GM12872 (cell line): ENCODE measurements at regions not wholly inside any gene's neighbourhood (a gene's known extent, or its start where the extent isn't known, plus 50 kb on each side); places are given as distances from the start of the nearest gene placed in this dataset.

Experiments used
- TF ChIP-seq, protein P1 (sequence below): IDR thresholded peaks from 3 replicates; pipeline ENCODE4 v1.5.1; 2011; ENCODE audit warnings: low read depth, mild to moderate bottlenecking, low read length, moderate library complexity; ENCODE audit not compliant: insufficient read depth

DNA sequence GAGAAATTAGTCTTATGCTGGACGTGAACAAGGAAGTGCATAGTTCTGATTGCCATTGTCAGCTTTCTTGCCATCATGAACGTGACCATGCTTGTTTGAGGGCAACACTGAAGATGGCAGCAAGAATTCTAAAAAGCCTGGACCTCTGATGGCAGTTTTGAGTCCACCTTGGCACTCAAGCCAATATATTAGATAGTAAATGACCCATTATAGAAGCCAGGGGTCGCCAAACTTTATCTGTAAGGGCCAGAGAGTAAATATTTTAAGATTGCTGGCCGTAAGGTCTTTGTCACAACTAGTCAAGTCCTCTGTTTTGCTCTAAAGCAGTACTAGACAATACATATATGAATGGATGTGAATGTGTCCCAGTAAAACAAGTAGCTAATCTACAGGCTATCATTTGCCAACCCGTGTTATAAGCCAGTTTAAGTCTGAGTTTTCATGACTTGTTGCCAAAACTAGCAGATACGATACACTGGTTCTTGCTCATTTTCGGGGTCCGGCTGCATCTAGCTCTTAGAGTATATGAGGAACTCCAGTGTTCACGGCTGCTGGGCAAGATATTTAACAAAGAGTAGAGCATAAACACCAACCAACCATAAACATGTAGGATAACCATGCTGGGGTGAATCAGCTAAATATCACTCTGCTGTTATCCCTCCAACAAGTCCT is 73.1 kb upstream of the PELI1 start:
- TF ChIP-seq, protein P1, sequence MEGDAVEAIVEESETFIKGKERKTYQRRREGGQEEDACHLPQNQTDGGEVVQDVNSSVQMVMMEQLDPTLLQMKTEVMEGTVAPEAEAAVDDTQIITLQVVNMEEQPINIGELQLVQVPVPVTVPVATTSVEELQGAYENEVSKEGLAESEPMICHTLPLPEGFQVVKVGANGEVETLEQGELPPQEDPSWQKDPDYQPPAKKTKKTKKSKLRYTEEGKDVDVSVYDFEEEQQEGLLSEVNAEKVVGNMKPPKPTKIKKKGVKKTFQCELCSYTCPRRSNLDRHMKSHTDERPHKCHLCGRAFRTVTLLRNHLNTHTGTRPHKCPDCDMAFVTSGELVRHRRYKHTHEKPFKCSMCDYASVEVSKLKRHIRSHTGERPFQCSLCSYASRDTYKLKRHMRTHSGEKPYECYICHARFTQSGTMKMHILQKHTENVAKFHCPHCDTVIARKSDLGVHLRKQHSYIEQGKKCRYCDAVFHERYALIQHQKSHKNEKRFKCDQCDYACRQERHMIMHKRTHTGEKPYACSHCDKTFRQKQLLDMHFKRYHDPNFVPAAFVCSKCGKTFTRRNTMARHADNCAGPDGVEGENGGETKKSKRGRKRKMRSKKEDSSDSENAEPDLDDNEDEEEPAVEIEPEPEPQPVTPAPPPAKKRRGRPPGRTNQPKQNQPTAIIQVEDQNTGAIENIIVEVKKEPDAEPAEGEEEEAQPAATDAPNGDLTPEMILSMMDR = no peak

DNA sequence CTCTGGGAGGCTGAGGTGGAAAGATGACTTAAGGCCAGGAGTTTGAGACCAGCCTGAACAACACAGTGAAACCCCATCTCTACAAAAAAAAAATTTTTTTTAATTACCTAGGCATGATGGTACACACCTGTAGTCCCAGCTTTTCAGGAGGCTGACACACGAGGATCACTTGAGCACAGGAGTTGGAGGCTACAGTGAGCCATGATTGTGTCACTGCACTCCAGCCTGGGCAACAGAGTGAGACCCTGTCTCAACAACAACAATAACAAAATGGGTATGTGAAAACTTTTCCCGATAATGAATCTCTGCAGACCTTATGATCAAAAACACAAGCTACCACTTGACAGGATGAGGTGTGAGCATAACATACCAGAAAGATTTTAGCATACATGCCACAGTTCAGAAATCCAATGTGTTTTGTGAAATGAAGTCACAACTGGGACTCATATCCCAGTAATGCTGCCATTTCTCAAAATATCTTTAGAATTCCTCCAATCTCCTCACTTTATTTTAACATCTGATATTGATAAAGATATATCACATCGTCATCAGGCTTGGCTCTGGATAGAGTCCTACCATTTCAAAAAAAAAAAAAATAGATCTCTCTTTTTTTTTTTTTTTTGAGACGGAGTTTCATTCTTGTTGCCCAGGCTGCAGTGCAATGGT is 74.0 kb upstream of the PELI1 start:
- TF ChIP-seq, protein P1 = no peak

DNA sequence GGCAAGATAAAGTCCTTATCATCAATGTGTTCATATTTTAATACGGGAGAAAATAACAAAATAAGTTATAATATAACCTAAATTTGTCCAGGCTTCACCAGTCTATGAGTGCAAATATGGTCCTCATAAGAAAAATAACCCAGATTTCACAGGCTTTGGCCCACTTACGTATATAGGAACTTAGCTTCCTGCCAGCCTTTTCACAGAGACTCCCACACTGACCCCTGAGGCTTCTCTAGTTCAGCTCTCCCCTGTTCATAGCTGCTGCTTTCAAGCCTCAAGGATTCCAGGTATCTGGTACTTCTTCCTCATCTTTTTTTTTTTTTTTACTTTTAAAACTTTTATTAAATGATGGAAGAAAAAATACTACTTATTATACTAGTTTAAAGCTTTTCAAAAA is 74.9 kb upstream of the PELI1 start:
- TF ChIP-seq, protein P1 = no peak

DNA sequence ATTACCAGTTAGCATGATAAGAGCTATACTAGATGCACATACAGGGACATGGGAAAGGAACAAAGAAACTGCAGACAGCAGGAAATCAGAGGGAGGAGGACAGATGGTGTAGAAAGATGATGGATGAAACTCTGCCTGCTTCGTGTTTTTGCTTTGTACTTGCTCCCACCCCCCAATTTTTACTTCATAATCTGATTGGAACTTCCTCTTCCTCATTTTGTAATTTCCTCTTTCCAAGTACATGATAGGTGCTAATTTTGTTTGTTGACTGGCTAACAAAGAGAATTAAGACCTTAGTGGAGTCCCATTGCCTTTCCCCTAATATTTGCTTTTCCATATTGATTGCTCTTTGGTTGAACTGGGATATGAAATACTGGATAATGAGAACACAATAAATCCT is 76.0 kb upstream of the PELI1 start:
- TF ChIP-seq, protein P1 = no peak

DNA sequence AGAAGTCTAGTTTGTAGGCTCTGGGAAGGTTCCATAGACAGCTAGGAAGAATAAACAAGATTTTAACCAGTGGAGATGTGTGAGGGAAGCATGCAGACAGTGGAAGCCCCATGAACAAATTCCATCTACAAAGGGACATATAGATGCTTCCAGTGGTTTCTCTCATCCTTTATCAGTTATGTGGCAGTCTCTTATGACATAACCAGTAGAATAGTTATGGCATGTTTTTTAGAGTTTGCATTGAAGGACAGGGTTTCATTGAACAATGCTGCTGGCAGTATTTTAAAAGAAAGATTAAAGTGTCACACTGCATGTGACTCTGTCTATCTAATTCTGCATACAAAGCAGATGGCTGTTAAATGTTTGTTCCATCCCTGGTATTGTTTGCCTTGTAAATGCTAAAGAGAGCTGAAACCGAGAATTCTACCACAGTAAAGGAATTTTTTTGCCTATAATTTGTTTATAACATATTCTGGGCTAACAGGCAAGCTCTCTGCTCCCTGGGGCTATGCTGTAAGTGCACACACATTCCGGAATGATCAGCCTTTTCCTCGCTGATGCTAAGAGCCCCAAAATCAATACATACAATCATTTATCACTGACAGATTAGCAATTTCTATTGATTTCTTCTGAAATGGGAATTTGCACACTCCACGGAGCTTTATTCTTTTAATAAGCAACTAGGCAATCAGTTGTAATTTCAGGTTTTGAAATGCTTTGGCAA is 76.8 kb upstream of the PELI1 start:
- TF ChIP-seq, protein P1 = no peak

DNA sequence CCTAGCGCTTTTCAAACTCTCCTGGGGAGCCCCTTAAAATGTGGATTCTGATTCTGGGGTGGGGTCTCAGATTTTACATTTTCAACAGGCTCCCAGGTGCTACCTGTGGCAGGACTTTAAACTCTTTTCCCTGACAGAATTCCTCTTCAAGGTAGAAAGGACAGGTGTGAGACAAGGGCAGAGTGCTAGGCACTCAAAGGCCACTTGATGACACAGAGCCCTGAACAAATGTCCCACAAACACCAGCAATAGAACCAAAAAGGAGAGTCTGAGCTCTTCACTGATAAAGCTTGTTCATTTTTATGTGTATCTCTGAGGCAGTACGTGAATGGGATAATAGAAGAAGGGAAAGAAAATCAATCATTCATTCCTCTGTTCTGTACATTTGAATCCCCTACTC is 77.7 kb upstream of the PELI1 start:
- TF ChIP-seq, protein P1 = no peak

DNA sequence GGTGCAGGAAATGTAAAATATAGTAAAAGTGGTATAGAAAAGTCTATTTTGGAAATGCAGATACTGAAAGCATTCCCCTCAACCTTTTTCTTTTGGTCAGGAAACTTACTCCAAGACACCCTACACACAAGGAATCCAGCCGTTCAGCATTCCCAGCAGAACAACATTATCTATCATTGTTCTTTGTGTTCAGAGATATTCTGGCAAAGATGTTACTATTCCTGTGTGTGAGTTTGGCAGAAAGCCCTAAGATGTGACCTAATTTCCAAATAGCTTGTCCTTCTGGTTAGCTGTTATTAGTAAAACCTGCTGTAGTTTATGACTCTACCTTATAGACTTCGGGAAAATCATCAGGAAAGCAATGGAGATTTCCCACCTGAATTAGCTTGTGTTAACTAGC is 78.1 kb upstream of the PELI1 start:
- TF ChIP-seq, protein P1 = no peak
